OCI-M2 (cell line): ENCODE measurements at regions not wholly inside any gene's neighbourhood (a gene's known extent, or its start where the extent isn't known, plus 50 kb on each side); places are given as distances from the start of the nearest gene placed in this dataset.
"Not testable (repeated sequence)": the region's sequence is repeated elsewhere in the genome, so short reads cannot be mapped to it uniquely, and the experiment has no call there.

Source experiments
- DNase-seq: peaks from one replicate; lab custom pipeline; 2025; ENCODE audit not compliant: unreplicated experiment; lab: John Stamatoyannopoulos, UW

DNA sequence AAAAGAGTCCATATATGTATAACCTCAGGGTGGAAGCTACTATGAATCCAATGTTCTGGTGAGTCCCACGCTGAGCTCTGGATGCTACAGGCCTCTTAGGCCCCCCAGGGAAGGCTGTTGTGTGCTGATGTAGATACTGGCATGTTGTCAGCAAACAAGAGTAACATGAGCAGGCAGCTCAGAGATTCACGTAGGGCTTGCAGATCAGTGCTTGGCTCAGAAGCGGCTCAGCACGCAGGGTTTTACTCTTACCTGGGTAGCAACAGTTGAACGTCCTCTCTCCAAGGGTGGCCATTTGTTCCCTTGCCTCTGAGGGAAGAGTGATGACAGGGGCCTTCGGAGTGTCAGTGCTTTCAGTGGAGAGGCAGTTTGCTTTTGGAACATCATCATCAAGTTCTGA lies 93.4 kb downstream of the ZFP64 start:
- no peak for DNase-seq

DNA sequence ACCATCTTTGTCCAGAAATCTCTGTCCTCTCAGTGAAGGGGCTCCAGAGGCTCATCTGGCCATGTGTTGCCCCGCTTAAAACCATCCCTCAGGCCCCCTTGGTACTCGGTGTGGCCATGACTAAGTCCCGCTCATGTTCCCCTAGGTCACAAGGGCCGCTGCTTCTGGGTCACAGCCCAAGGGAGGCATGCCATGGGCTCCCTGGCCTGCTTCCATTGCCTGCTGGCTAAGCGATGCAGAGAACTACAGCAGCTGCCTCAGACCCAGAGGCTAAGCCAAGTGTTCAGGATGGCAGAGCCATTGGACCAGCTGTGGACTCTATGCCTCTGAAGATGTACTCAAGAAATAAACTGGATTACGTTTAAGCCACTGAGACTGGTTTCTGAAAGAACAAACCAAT lies 95.5 kb downstream of the ZFP64 start:
- DNase-seq, result no peak

DNA sequence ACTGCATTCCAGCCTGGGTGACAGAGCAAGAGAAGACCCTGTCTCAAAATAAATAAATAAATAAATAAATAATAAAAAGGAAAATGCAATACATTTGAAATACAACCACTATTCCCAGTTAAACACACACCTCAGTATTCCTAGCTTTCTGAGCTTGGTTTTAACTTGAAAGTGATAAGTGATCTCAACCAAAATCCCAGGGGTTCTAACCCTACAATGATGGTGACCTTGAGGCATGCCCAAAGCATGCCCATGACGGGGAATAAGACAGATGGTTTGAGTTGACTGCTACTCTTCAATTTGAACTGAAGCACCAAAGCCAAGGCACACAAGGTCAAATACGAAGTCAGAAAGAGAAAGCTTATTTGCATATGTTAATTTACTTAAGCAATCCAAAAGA lies 96.9 kb downstream of the ZFP64 start:
- DNase-seq, result no peak

DNA sequence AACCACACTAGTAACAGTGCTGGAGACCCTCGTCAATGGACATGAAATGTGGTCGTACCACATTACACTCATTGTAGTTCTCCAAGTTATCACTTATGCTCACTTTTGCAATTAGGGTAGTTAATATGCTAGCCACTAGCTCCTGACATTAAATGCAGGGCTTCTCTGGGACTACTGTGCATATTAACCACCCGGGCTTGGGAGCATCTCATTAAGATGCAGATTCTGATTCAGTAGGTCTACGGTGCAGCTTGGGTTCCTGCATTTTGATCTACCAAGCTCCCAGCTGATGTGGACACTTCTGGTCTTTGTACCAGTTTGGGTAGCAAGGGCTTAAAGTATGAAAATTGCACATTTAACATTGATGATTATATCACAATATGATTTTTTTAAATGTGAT lies 98.0 kb downstream of the ZFP64 start:
- no peak for DNase-seq

DNA sequence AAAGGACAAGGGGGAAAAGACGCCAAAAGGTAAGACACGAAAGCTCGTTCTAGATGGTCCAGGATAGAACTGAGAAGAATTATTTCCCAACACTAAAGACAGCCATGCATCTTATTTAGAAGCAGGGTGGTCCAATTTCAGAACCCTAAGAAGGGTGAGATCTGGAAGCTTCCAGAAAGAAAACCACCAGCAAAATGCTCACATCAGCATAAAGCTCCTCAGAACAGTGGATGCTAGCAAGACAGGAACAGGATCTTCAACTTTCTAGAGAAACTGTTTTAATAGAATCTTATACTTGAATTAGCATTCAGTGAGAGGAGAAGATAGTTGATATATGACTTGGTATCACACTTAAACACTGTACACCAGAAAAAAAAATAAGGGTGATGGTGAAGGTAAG lies 101.5 kb downstream of the ZFP64 start:
- no peak for DNase-seq

DNA sequence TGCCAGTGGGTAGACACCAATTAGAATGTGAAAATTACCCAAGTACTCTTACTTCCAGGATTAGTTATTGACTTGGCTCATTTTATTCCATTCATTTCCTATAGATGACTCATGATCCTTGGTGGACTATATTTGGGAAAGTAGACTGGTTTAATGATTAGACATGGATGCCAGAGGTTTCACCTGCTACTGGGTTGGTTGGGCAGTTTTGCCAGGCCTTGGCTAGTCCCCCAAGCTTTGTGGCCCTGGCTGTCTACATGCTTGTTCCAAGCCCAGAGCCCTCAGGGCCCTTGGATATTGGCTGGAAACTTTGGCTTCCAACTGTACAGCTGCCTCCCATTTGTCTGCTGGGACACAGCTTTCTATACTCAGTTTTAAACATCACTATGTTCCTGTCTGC lies 104.1 kb downstream of the ZFP64 start:
- DNase-seq, result no peak

DNA sequence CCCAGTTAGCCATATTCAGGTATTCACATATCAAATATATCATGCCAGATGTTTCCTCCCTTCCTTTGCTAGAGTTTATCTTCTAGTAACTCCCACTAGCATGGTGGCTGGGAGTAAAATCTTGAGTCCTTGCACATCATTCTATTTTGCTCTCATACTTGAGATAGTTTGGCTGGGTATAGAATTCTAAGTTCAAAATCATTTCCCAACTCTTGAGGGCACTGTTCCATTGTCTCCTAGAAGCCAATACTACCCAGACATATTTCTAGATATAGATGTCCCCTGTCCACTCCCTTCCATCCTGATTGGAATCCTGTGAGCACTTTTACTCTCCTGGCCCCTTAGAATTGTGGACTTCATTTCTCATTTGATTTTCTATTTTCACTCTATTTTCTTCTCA lies 104.7 kb downstream of the ZFP64 start:
- DNase-seq, result no peak

DNA sequence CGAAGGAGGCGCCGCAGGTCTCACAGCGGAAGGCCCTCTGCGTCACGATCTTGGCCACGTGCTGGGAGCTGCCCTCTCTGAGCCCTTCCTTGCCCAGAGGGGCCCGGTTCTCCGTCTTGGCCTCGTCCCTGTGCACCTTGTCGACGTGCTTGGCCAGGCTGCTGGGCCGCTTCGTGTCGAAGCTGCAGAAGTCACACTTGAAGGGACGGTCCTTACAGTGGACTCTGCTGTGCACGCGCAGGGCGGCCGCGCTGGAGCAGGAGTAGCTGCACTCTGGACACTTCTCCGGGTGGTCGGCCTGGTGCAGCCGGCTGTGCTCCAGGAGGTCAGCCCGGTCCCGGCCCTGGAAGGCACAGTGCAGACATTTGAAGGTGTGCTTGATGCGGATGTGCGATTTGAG lies 106.9 kb downstream of the ZFP64 start:
- DNase-seq, result no peak

DNA sequence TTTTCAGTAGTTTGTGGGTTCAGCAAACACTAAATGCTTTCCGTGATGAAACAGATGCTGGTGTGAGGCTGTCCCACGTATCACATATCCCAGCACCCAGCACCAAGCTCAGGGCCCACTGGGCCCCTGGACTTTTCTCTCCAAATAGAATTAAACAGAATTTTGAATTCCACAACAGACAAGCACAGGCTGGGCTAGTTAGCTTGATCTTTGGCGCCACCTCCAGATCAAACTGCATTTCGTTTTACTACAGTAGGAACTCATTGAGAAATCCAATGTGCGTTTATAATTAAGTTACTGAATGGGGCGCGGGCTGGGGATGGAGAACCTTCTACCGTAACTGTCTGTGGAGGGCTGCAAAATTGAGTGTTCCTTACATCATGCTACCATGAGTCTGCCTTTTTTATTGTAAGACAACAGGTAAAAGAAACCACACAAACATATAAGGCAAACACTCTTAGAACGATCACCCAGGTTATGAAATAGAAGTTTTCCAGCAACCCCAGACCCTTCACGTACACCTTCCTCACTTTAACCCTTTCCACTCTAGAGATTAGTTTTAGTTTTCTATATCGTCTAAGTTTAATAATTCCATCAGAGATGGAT lies 107.8 kb downstream of the ZFP64 start:
- DNase-seq, result peak; percentile 5

DNA sequence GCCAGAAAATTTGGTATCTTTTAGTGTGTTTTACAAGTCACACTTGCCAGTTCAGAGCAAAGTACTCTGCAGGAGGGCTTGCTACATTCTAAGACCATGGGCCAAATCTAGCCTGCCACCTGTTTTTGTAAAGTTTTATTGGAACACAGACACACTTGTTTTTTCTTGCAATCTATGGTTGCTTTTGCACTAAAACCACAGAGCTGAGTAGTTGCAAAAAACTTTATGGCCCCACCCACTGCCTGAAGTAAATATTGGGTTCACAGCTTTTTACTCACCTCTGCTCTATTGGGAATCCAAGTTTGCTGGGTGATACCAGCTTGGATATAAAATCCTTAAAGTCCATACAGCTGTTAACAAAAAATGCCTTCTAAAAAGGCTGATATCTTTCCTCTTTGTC lies 109.0 kb downstream of the ZFP64 start:
- DNase-seq, result no peak

DNA sequence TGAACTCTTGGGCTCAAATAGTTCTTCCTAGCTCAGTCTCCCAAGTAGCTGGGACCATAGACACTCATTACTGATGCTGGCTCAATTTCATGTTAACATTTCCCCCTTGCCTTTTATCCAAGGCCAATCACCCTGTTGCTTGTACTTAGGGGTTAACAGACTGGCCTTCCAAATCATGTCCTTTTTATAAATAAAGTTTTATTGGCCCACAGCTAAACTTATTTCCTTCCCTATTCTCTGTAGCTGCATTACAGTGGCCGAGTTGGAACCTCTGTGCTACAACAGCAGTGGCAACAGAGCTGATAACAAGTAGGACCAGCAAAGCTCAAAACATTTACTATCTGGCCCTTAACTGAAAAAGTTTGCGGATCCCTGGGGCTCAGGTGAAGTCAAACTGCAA lies 109.8 kb downstream of the ZFP64 start:
- DNase-seq, result no peak

DNA sequence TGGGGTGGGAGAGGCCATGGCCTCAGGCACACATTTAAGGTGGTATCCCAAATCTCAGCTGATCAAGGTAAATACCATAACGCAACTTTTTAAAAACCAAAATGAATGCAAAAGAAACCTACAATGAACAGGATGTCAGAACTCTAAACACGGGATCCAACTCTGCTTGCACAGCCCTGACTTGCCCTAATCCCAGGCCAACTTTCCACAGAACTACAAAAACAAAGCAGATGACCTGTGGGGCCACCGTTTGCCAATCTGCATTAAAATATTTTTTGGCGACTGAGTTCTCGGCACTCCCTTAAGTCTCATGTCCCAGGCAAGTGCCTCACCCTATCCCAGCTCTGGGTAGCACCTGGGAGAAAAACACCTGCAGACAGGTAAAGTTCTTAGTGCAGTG lies 110.5 kb downstream of the ZFP64 start:
- DNase-seq, result no peak

DNA sequence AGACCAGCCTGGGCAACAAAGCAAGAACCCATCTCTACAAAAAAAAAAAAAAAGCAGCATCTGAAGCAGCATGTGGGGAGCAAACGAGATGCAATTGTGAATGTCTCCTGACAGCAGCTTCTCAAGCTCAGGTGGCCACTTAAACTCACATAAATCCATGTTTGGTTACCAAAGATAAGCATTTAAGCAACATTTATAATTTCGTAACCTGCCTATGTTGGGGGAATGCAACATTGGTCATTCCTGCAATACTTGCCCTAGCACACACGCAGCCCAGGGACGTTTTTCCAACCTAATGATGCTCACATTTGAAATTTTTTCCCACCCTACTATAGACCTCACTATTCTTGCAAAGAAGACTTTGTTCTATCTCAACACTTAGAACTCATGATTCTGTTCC lies 113.3 kb downstream of the ZFP64 start:
- DNase-seq, result no peak

DNA sequence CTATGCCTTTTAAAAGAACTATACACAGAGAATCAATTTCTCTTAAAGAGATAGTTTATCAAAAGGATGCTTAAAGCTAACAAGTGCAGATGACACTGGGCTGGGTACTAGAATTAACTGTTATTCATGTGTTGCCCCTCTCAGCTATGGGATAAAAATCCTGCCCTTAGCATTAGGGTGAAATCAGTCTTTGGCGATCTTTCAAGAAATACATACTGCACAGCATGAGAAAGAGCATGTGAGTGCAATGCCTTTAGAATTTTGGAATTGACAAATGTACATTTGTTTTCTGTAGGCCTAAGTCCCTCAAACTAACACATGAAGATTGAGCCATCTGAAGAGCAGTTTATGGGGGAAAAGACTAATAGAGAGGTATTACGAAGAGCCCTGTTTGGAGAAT lies 115.4 kb downstream of the ZFP64 start:
- no peak for DNase-seq

DNA sequence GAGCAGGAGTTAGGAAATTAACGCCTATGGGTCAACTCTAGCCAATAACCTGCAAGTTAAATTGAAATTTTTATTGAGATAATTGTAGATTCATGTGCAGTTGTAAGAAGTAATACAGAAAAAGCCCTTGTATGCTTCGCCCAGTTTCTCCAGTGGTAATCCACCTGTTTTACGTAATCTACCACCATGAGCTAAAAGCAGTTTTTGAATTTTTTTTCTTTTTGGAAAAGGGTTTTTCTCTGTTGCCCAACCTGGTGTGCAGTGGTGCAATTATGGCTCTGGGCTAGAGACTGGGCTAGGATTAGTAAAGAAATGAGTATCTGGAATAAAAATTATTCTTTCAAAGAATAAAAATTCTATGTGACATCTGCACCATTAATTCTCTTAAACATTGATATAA lies 116.2 kb downstream of the ZFP64 start:
- no peak for DNase-seq

DNA sequence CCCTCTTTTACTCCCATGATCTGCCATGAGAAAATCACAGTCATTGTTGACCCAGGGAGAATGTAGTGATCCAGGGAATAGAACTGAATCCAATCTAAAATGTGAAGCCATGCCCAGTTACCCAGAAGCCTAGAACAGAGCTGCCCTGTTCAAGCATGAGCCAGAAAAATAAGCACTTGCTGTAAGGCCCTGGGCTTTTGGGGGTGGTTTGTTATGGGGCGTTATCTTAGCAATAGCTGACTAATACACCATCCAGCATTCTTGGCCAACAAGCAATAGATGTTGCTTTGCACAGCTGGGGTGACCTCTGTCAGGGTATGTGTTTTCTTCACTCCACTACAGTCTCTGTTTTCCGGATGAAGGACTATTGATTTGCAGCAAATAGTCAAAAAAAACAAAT lies 120.4 kb downstream of the ZFP64 start:
- DNase-seq, result no peak

DNA sequence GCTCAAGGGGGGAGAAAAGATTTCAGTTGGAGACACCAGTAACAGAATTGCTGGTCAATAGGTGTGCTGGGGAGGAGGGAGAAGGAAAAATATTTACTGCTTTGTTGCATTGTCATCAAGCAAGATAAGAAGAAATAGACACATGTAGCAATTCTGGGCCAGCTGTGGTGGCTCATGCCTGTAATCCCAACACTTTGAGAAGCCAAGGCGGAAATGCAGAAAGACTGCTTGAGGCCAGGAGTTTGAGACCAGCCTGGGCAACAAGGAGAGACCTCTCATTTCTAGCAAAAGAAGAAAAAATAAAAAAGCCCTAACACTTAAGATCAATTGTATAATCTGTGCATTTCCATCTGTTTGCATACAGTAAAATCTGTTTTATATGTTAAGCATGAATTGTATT lies 126.6 kb downstream of the ZFP64 start:
- no peak for DNase-seq

DNA sequence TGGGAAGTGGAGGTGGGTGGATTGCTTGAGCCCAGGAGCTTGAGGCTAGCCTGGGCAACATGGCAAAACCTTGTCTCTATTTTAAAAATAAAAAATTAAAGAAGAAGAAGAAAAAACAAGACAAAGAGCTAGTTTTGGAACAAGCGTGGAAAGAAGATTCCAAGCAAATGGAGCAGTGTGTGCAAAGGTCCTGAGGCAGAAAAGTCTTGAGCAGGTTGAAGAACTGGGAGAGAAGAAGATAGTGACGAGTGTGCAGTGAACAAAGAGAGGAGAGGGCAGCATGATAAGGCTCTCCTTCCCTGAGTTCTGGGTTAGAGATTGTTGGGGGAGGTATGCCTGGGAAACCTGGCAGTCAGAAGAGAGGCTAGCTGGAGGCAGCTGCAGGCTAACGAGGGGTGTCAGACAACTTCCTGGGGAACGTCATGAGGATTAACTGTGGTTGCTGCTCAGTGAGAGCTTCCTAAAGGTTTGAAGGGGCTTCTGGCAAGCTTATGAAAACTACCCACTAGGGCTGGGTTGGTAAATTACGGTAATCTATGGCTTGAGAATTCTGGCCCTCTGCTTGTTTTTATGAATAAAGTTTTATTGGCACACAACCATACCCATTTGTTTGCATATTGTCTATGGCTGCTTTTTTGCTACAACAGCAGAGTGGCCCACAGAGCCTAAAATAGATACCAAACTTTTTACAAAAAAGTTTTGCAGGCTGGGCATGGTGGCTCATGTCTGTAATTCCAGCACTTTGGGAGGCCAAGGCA lies 128.9 kb downstream of the ZFP64 start:
- DNase-seq, result no peak

DNA sequence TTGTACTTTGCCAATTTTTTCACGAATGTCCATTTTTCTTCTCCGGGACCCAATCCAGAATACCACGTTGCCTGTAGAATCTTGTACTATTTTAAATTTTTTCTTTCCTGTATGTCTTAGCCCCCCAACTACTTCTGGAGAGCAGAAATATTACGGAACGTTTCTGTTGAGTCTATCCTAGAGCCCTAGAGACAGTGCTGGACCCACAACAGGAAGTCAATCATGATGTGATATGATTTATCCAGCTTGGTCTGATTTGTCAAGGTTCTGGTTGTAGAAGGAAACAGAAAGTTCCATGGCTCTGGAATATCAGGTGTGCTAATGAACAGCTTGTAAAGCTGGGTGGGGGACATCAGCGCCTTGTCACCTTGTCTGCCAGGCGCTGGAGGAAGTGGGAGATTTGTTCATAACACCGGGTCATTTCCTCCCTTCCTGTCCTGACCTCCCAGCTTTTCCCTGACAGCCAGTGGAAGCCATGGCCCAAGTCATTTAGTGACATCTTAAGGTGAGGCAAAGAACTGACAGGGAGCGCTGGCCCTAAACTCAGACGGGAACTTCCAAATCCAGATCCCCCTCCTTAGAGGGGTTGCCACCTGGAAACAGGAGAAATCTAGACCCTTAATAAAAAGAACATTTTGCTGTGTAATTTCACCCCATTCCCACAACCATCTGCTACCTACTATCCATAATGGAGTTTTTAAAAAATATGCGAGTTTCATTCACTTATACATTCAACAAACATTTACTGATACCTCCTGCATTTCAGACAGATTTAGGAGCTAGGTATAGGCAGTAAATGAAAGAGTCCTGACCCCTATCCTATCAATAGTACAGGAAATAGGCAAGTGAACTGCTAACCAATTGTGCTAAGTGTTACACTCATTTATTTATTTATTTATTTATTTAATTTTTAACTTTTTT lies 130.5 kb downstream of the ZFP64 start:
- no peak for DNase-seq

DNA sequence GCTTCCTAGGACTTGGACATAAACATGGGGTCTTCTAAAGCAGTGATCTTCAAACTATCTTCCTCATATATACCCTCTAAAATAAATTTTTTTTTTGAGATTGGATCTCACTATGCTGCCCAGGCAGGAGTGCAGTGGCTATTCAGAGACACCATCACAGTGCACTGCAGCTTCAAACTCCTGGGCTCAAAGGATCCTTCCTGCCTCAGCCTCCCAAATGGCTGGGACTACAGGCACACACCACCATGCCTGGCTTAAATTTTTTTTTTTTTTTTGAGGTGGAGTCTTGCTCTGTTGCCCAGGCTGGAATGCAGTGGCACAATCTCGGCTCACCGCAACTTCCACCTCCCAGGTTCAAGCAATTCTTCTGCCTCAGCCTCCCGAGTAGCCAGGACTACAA lies 134.4 kb downstream of the ZFP64 start:
- DNase-seq, result not testable (repeated sequence)

DNA sequence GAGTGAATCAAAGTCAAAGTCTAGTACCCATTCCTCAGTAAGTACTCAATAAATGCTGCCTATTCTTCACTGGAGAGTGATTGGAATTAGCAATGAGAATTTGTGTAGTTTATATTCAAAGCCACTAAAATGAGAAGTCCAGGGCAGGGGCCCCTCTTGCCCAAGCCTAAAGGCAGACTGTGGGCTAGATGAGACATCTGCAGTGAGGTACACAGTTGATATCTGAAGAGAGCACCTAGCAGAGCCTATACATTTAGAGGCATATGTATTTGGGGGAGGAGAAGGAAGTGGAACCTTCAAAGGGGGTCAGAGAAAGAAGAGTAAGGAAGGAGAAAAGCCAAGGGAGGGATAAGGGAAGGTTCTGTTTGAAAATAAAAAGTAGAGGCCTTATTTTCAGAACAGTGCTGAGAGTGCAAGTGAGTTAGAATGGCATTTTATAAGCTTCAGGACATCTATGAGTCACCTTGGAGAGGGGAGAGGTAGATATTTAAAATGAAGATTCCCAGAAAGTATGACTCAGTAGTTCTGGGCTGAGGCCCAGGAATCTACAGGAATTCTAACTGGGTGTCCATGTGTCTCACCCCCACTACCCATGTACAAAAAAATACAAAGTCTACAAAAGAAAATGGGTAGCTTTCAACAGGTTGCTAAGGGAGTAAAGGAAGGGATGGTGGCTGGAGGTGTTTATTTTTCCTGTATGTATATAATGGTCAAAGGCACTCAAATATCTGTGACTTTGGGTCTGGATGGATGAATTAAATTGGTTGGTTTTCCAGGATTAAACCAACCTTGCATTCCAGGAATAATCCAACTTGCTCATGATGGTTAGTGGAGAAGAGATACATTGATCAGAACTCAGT lies 135.1 kb downstream of the ZFP64 start:
- DNase-seq, result no peak
